B cell (primary cell): ENCODE measurements at regions not wholly inside any gene's neighbourhood (a gene's known extent, or its start where the extent isn't known, plus 50 kb on each side); places are given as distances from the start of the nearest gene placed in this dataset.
A peak's percentile ranks its signal among the peaks of the same experiment; 100 is the strongest.

Source experiments
- ATAC-seq: fragments of 200-7000 bp; cut with Tn5 transposase; one replicate; pipeline ENCODE4 v1.10.0; 2021; ENCODE audit warnings: low read depth, mild to moderate bottlenecking, moderate number of reproducible peaks, moderate library complexity
- CTCF ChIA-PET: fragments of 350-600 bp; sonication (Branson Sonifier 250); formaldehyde crosslinking; loops from one replicate; lab custom pipeline; 2021; ENCODE audit warnings: antibody characterized with exemption, inconsistent platforms; lab: Charles Lee
- POLR2A ChIA-PET: fragments of 350-600 bp; sonication (Branson Sonifier 250); formaldehyde crosslinking; loops from one replicate; lab custom pipeline; 2021; ENCODE audit warnings: antibody characterized with exemption; lab: Charles Lee
- DNase-seq: peaks from one replicate; pipeline ENCODE4 v3.0.0; 2013
- H2AFZ ChIP-seq: 2 replicates; pipeline ENCODE4 v1.6.1; 2012; ENCODE audit warnings: mild to moderate bottlenecking, low read depth, low read length; ENCODE audit not compliant: insufficient read depth, poor library complexity, severe bottlenecking
- H3K27ac ChIP-seq, 2 donors: 1 replicate in 1 of 2; 2 replicates in 1 of 2; pipeline ENCODE4 v1.5.1; 2012 to 2013; ENCODE audit warnings: low read length in 2 of 2, mild to moderate bottlenecking in 2 of 2, moderate library complexity in 1 of 2
- H3K27me3 ChIP-seq, 4 experiments: fragments of 200-600 bp in 1 of 4; sonication (generic) in 1 of 4; replicated peaks in 1 of 4; 1 replicate in 2 of 4; 2 replicates in 2 of 4; pipeline versions ENCODE4 v1.6.1 to v1.7.0; 2013 to 2016; ENCODE audit warnings: low read length in 3 of 4, mild to moderate bottlenecking in 2 of 4, mixed read lengths in 1 of 4, moderate library complexity in 1 of 4; ENCODE audit not compliant: insufficient read depth in 4 of 4, control insufficient read depth in 3 of 4; ENCODE audit errors: control extremely low read depth in 1 of 4
- H3K36me3 ChIP-seq, 2 experiments: replicated peaks in 1 of 2; 1 replicate in 1 of 2; 2 replicates in 1 of 2; pipeline versions ENCODE4 v1.6.1 to v1.7.1; 2013; ENCODE audit warnings: low read length in 1 of 2; ENCODE audit not compliant: insufficient read depth in 2 of 2, control insufficient read depth in 1 of 2; ENCODE audit errors: control extremely low read depth in 1 of 2, extremely low read depth in 1 of 2
- H3K4me1 ChIP-seq, 2 donors: fragments of 200-600 bp in 1 of 2; sonication (generic) in 1 of 2; 1 replicate in 1 of 2; 2 replicates in 1 of 2; pipeline versions ENCODE4 v1.5.1 to v1.6.1; 2013 to 2017; ENCODE audit warnings: low read length in 2 of 2; ENCODE audit not compliant: control insufficient read depth in 2 of 2, insufficient read depth in 2 of 2
- H3K4me2 ChIP-seq: replicated peaks from 2 replicates; pipeline ENCODE3; 2012; ENCODE audit warnings: mild to moderate bottlenecking, low read depth, low read length; ENCODE audit not compliant: poor library complexity, severe bottlenecking
- H3K4me3 ChIP-seq, 5 experiments: fragments of 200-600 bp in 1 of 5; sonication (generic) in 1 of 5; 1 replicate in 3 of 5; 2 replicates in 2 of 5; pipeline versions ENCODE4 v1.5.1 to v1.7.0; 2011 to 2016; ENCODE audit warnings: low read length in 4 of 5, mild to moderate bottlenecking in 4 of 5, low read depth in 2 of 5, control low read depth in 1 of 5, moderate library complexity in 1 of 5; ENCODE audit not compliant: insufficient read depth in 1 of 5; ENCODE audit errors: control extremely low read depth in 1 of 5, extremely low read depth in 1 of 5
- H3K79me2 ChIP-seq: fragments of 200-600 bp; sonication (generic); one replicate; pipeline ENCODE4 v1.6.0; 2016; ENCODE audit warnings: low read length; ENCODE audit not compliant: control insufficient read depth, insufficient read depth
- H3K9ac ChIP-seq: fragments of 200-600 bp; sonication (generic); 2 replicates; pipeline ENCODE4 v1.6.1; 2017; ENCODE audit warnings: mild to moderate bottlenecking, low read length, moderate library complexity
- H3K9me3 ChIP-seq, 3 donors: one replicate each; pipeline versions ENCODE4 v1.6.1 to v1.7.1; 2013; ENCODE audit warnings: low read length in 2 of 3; ENCODE audit not compliant: control insufficient read depth in 2 of 3, insufficient read depth in 1 of 3; ENCODE audit errors: control extremely low read depth in 1 of 3
- H4K20me1 ChIP-seq: 2 replicates; pipeline ENCODE4 v1.6.0; 2012; ENCODE audit warnings: mild to moderate bottlenecking, low read length; ENCODE audit not compliant: insufficient read depth, control insufficient read depth, poor library complexity, severe bottlenecking
- H3K27ac Mint-ChIP-seq: one replicate; pipeline ENCODE4 v1.8.0; 2021; ENCODE audit warnings: mixed read lengths
- H3K27me3 Mint-ChIP-seq: one replicate; pipeline ENCODE4 v1.8.0; 2021; ENCODE audit warnings: mixed read lengths
- H3K4me1 Mint-ChIP-seq: one replicate; pipeline ENCODE4 v1.8.0; 2021; ENCODE audit warnings: mixed read lengths
- H3K4me3 Mint-ChIP-seq: one replicate; pipeline ENCODE4 v1.8.0; 2021; ENCODE audit warnings: mixed read lengths
- H3K9me3 Mint-ChIP-seq: one replicate; pipeline ENCODE4 v1.8.0; 2022; ENCODE audit warnings: mixed read lengths; ENCODE audit not compliant: insufficient read depth
- CTCF ChIP-seq: fragments of 200-600 bp; IDR thresholded peaks from one replicate; pipeline ENCODE4 v1.8.0; 2022; ENCODE audit warnings: antibody characterized with exemption, mild to moderate bottlenecking
- EZH2 ChIP-seq: IDR thresholded peaks from 2 replicates; pipeline ENCODE4 v1.6.1; 2012; ENCODE audit warnings: borderline replicate concordance, low read depth, mild to moderate bottlenecking, moderate library complexity, low read length; ENCODE audit not compliant: insufficient read depth, poor library complexity, severe bottlenecking
- WGBS: methylation state at CpG from one replicate; pipeline ENCODE4 v1.1.5; 2013; ENCODE audit warnings: missing lambda C conversion rate; ENCODE audit not compliant: insufficient coverage; 5-methylcytosine and 5-hydroxymethylcytosine counted together
- intact Hi-C: fragments of 100-400 bp; cut with micrococcal nuclease; formaldehyde crosslinking; loops from one replicate; pipeline ENCODE4 v1.10.0; 2022

- no peaks in the 10 kb centered on the region for H3K79me2 ChIP-seq
- peak overlapping the region; percentile 21 for H3K9ac ChIP-seq
- ChIA-PET POLR2A (no interaction called here), CTCF (no interaction called here)
- H3K4me2 ChIP-seq, result peak overlapping the region; percentile 55
- DNase-seq (peak; percentile 25), ATAC-seq (no peak)
- no peaks in the 10 kb centered on the region for H3K36me3 ChIP-seq
- H4K20me1 ChIP-seq, result no peaks in the 10 kb centered on the region
- Mint-ChIP-seq H3K4me1 (peaks cover 40% of the 10 kb centered on the region), H3K9me3 (peaks cover 7% of the 10 kb centered on the region), H3K27ac (peak overlapping the region; percentile 63), H3K4me3 (peak overlapping the region; percentile 44), H3K27me3 (no peaks in the 10 kb centered on the region)
- peaks cover 40 to 45% of the 10 kb centered on the region in 2 donors for H3K4me1 ChIP-seq
- no peak overlapping the region for H2AFZ ChIP-seq
- 0% methylated on average over 1 of the region's 6 CpGs for WGBS
- peak overlapping the region in 1 of 2 donors; percentile 71 for H3K27ac ChIP-seq
- no peaks in the 10 kb centered on the region for H3K27me3 ChIP-seq
- peak overlapping the region in 1 of 5 experiments; percentile 10 for H3K4me3 ChIP-seq
- peaks cover 0 to 33% (median 2%) of the 10 kb centered on the region in 3 donors for H3K9me3 ChIP-seq
- no peak for TF ChIP-seq EZH2
- intact Hi-C loops, result no loop called here
Observed at GRCh38 chr7:69182596-69183467, 415.4 kb upstream of the AUTS2 start.

GRCh38 chr7:69184339-69184738 is 413.9 kb upstream of the AUTS2 start:
- H3K9me3 Mint-ChIP-seq, result peaks cover 4% of the 10 kb centered on the region
- ChIA-PET CTCF (no interaction called here), POLR2A (no interaction called here)
- Histone ChIP-seq H3K4me2 (peak overlapping the region; percentile 62), H2AFZ (peak overlapping the region; percentile 68), H3K36me3 (no peaks in the 10 kb centered on the region), H3K9me3 (peaks cover 0 to 33% (median 2%) of the 10 kb centered on the region in 3 donors), H3K9ac (peak overlapping the region; percentile 56), H4K20me1 (no peaks in the 10 kb centered on the region), H3K27ac (peak overlapping the region in 1 of 2 donors; percentile 55), H3K4me3 (peak overlapping the region in 4 of 5 experiments; percentile 9 to 38 (median 28)), H3K4me1 (peaks cover 40 to 45% of the 10 kb centered on the region in 2 donors), H3K27me3 (no peaks in the 10 kb centered on the region), H3K79me2 (no peaks in the 10 kb centered on the region)
- H3K4me1 Mint-ChIP-seq, result peaks cover 40% of the 10 kb centered on the region
- ATAC-seq (no peak), DNase-seq (peak; percentile 18)
- intact Hi-C loops, result no loop called here
- TF ChIP-seq EZH2 (no peak), CTCF (no peak)
- WGBS, result 0% methylated on average over 3 of the region's 5 CpGs
- H3K27me3 Mint-ChIP-seq, result no peaks in the 10 kb centered on the region
- peak overlapping the region; percentile 64 for H3K27ac Mint-ChIP-seq
- H3K4me3 Mint-ChIP-seq, result peak overlapping the region; percentile 82
